Uterus (tissue), 2 donors: ENCODE measurements at regions not wholly inside any gene's neighbourhood (a gene's known extent, or its start where the extent isn't known, plus 50 kb on each side); places are given as distances from the start of the nearest gene placed in this dataset.

Experiments
- POLR2A ChIP-seq, 2 donors: fragments of 450-650 bp; IDR thresholded peaks; one replicate each; pipeline ENCODE4 v1.6.1; 2016; ENCODE audit warnings: antibody characterized with exemption in 2 of 2, mild to moderate bottlenecking in 1 of 2, moderate library complexity in 1 of 2
- TF ChIP-seq, protein P1 (sequence below), 4 experiments: fragments of 200-600 bp in 2 of 4; fragments of 450-650 bp in 2 of 4; sonication (generic) in 2 of 4; IDR thresholded peaks; one replicate each; pipeline ENCODE4 v1.5.1; 2016 to 2019; ENCODE audit warnings: antibody characterized with exemption in 4 of 4, mild to moderate bottlenecking in 2 of 4, moderate library complexity in 1 of 4

DNA sequence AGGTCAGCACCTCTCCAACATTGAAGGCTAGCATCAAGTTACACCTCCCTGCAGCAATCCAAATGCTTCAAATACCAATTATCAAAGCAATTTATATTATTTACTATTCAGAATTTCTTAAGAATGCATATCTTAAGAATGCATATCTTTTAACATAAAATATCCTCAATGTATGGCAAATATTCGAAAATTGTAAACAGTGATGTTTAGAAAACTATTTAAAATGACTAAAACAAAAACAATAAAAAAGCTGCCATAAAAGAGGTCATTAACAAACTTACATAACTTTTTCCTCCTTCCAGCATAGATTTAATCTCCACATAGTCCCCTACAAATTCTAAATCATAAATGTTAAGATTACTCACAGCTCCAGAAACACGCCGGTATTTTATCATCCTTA lies 85.1 kb upstream of the SOX6 start:
- TF ChIP-seq, protein P1, sequence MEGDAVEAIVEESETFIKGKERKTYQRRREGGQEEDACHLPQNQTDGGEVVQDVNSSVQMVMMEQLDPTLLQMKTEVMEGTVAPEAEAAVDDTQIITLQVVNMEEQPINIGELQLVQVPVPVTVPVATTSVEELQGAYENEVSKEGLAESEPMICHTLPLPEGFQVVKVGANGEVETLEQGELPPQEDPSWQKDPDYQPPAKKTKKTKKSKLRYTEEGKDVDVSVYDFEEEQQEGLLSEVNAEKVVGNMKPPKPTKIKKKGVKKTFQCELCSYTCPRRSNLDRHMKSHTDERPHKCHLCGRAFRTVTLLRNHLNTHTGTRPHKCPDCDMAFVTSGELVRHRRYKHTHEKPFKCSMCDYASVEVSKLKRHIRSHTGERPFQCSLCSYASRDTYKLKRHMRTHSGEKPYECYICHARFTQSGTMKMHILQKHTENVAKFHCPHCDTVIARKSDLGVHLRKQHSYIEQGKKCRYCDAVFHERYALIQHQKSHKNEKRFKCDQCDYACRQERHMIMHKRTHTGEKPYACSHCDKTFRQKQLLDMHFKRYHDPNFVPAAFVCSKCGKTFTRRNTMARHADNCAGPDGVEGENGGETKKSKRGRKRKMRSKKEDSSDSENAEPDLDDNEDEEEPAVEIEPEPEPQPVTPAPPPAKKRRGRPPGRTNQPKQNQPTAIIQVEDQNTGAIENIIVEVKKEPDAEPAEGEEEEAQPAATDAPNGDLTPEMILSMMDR (IDR thresholded peaks at IDR 0.05) = no peak
- TF ChIP-seq POLR2A (IDR thresholded peaks at IDR 0.05) = no peak
